SK-N-SH treated with all-trans-retinoic acid at 6 μM for 48 hours (cell line): ENCODE measurements at regions not wholly inside any gene's neighbourhood (a gene's known extent, or its start where the extent isn't known, plus 50 kb on each side); places are given as distances from the start of the nearest gene placed in this dataset.
"Not testable (repeated sequence)": the region's sequence is repeated elsewhere in the genome, so short reads cannot be mapped to it uniquely, and the experiment has no call there.

Experiments
- ATAC-seq: fragments of 200-7000 bp; cut with Tn5 transposase; 3 replicates; pipeline ENCODE4 v1.9.1; 2020; ENCODE audit warnings: mild to moderate bottlenecking, moderate library complexity
- ARNTL ChIP-seq: fragments of 450-650 bp; formaldehyde crosslinking; IDR thresholded peaks from 2 replicates; pipeline ENCODE4 v1.5.0; 2020; ENCODE audit warnings: low read depth, mild to moderate bottlenecking, moderate library complexity, borderline replicate concordance
- BACH2 ChIP-seq: fragments of 250-450 bp; sonication (Bioruptor Pico); IDR thresholded peaks from 2 replicates; pipeline ENCODE4 v1.9.0; 2021; ENCODE audit warnings: mild to moderate bottlenecking, borderline replicate concordance
- CSDC2 ChIP-seq: fragments of 250-450 bp; sonication (Bioruptor Pico); IDR thresholded peaks from 2 replicates; pipeline ENCODE4 v1.5.0; 2020; ENCODE audit warnings: mild to moderate bottlenecking, moderate library complexity
- CSRNP3 ChIP-seq: fragments of 250-450 bp; sonication (Bioruptor Pico); IDR thresholded peaks from 2 replicates; pipeline ENCODE4 v1.5.1; 2021; ENCODE audit warnings: mild to moderate bottlenecking, moderate library complexity
- GLIS3 ChIP-seq: fragments of 250-450 bp; sonication (Bioruptor Pico); IDR thresholded peaks from 2 replicates; pipeline ENCODE4 v1.5.0; 2020; ENCODE audit warnings: mild to moderate bottlenecking, moderate library complexity
- ISL1 ChIP-seq: fragments of 250-450 bp; sonication (Bioruptor Pico); IDR thresholded peaks from 2 replicates; pipeline ENCODE4 v2.1.2; 2022; ENCODE audit warnings: mild to moderate bottlenecking, moderate library complexity
- OSR1 ChIP-seq: fragments of 250-450 bp; sonication (Bioruptor Pico); IDR thresholded peaks from 2 replicates; pipeline ENCODE4 v1.8.0; 2022; ENCODE audit warnings: moderate library complexity, mild to moderate bottlenecking, inconsistent platforms
- PATZ1 ChIP-seq: fragments of 250-450 bp; sonication (Bioruptor Pico); IDR thresholded peaks from 2 replicates; pipeline ENCODE4 v1.8.0; 2020; ENCODE audit warnings: mild to moderate bottlenecking, moderate library complexity, borderline replicate concordance
- POU6F1 ChIP-seq: fragments of 250-450 bp; sonication (Bioruptor Pico); IDR thresholded peaks from 2 replicates; pipeline ENCODE4 v1.8.0; 2021; ENCODE audit warnings: low read depth, mild to moderate bottlenecking, moderate library complexity, borderline replicate concordance
- PPARA ChIP-seq: fragments of 250-450 bp; sonication (Bioruptor Pico); IDR thresholded peaks from 2 replicates; pipeline ENCODE4 v1.5.0; 2020; ENCODE audit warnings: mild to moderate bottlenecking, borderline replicate concordance
- RARB ChIP-seq: fragments of 250-450 bp; sonication (Bioruptor Pico); IDR thresholded peaks from 2 replicates; pipeline ENCODE4 v1.8.0; 2021; ENCODE audit warnings: mild to moderate bottlenecking, moderate library complexity
- SNAI2 ChIP-seq: fragments of 250-450 bp; sonication (Bioruptor Pico); IDR thresholded peaks from 2 replicates; pipeline ENCODE4 v1.5.0; 2020; ENCODE audit warnings: mild to moderate bottlenecking, moderate library complexity
- TOX ChIP-seq: fragments of 250-450 bp; sonication (Bioruptor Pico); IDR thresholded peaks from 2 replicates; pipeline ENCODE4 v1.8.0; 2021; ENCODE audit warnings: mild to moderate bottlenecking, moderate library complexity, borderline replicate concordance
- TSHZ2 ChIP-seq: fragments of 250-450 bp; sonication (Bioruptor Pico); IDR thresholded peaks from 2 replicates; pipeline ENCODE4 v1.5.0; 2020; ENCODE audit warnings: mild to moderate bottlenecking, moderate library complexity
- ZC3H10 ChIP-seq: fragments of 250-450 bp; sonication (Bioruptor Pico); IDR thresholded peaks from 2 replicates; pipeline ENCODE4 v1.5.1; 2021; ENCODE audit warnings: mild to moderate bottlenecking, moderate library complexity
- ZNF565 ChIP-seq: fragments of 450-650 bp; formaldehyde crosslinking; conservative IDR thresholded peaks from 2 replicates; pipeline ENCODE4 v1.5.0; 2020; ENCODE audit warnings: low read depth, mild to moderate bottlenecking, moderate library complexity
- ZNF70 ChIP-seq: fragments of 450-650 bp; formaldehyde crosslinking; IDR thresholded peaks from 2 replicates; pipeline ENCODE4 v1.5.0; 2020; ENCODE audit warnings: mild to moderate bottlenecking, moderate library complexity

DNA sequence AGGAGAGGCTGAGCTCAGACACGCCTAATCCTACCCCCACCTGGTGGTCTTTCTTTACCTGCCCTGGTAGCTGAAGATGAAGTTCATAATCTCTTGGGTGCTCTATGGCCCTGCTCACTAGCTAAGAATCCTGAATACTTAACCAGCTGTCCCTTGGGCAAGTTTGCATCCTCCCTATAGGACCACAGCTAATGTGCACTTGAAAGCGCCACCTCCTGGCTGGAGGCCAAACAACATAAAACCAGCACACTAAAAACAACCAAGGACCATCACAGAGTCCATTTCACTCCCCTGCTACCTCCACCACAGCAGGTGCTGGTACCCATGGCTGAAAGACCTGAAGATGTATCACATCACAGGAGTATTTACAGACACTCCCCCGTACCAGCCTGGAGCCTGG lies 155.5 kb upstream of the SLC24A3 start (continued):
- TF ChIP-seq CSDC2 (CRISPR knock-in tag) (no peak), TSHZ2 (no peak), POU6F1 (CRISPR knock-in tag) (no peak)

- ATAC-seq, result not testable (repeated sequence)
Observed at GRCh38 chr20:19064788-19065187, 147.7 kb upstream of the SLC24A3 start.

DNA sequence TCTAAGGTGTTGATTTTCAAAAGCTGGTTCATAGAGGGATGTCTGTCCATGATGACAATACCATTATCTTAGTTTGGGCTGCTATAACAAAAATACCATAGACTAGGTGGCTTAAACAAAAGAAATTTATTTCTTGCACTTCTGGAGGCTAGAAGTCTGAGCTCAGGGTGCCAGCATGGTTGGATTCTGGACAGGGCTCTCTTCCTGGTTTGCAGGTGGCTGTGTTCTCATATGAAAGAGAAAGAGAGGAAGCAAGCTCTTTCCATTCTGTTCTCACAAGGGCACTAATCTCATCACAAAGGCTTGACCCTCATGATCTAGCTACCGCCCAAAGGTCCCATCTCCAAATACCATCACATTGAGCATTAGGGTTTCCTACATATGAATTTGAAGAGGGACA lies 144.5 kb upstream of the SLC24A3 start:
- TF ChIP-seq PATZ1 (CRISPR knock-in tag) (no peak), RARB (CRISPR knock-in tag) (no peak), BACH2 (CRISPR knock-in tag) (no peak), CSRNP3 (CRISPR knock-in tag) (no peak), ZNF565 (CRISPR knock-in tag) (no peak), ZNF70 (CRISPR knock-in tag) (no peak), TOX (no peak), OSR1 (CRISPR knock-in tag) (no peak)
- no peak for ATAC-seq

GRCh38 chr20:19070026-19070425 lies 142.4 kb upstream of the SLC24A3 start:
- no peak for ATAC-seq
- TF ChIP-seq PPARA (CRISPR knock-in tag), result no peak
- TF ChIP-seq ARNTL (CRISPR knock-in tag), result no peak
- TF ChIP-seq SNAI2 (CRISPR knock-in tag), result no peak
- no peak for TF ChIP-seq CSDC2 (CRISPR knock-in tag)
- no peak for TF ChIP-seq POU6F1 (CRISPR knock-in tag)
- no peak for TF ChIP-seq OSR1 (CRISPR knock-in tag)
- no peak for TF ChIP-seq ISL1
- no peak for TF ChIP-seq ZC3H10 (CRISPR knock-in tag)
- TF ChIP-seq GLIS3 (CRISPR knock-in tag), result no peak
- no peak for TF ChIP-seq RARB (CRISPR knock-in tag)
